ENCODE measurements at regions not wholly inside any gene's neighbourhood (a gene's known extent, or its start where the extent isn't known, plus 50 kb on each side); places are given as distances from the start of the nearest gene placed in this dataset.

- TF ChIP-seq POLR2AphosphoS5 (IDR thresholded peaks at IDR 0.05) (no peak), POLR2A (IDR thresholded peaks at IDR 0.05) (no peak), CTCF (IDR thresholded peaks at IDR 0.05 in 8 of 11, conservative IDR thresholded peaks at IDR 0.05 in 3 of 11) (no peak)
Observed at GRCh38 chr1:57987523-57987922, 559.0 kb downstream of the OMA1 start.

Data from spleen (tissue), 7 donors.